ENCODE measurements at regions not wholly inside any gene's neighbourhood (a gene's known extent, or its start where the extent isn't known, plus 50 kb on each side); places are given as distances from the start of the nearest gene placed in this dataset.
A peak's percentile ranks its signal among the peaks of the same experiment; 100 is the strongest.

GRCh38 chr3:63179862-63180522 lies 98.1 kb upstream of the SYNPR start:
- Histone ChIP-seq H3K27ac (peak overlapping the region in 1 of 12 donors; percentile 26), H3K36me3 (no peaks in the 10 kb centered on the region), H3K27me3 (no peaks in the 10 kb centered on the region), H3K4me1 (peaks cover 0 to 5% (median 0%) of the 10 kb centered on the region in 12 donors), H3K9me3 (peaks cover 0 to 6% (median 0%) of the 10 kb centered on the region in 12 donors), H3K4me3 (no peak overlapping the region)
- TF ChIP-seq POLR2A (IDR thresholded peaks at IDR 0.05): no peak
- no peak for TF ChIP-seq CTCF (IDR thresholded peaks at IDR 0.05)
- ATAC-seq (peak; percentile 64 to 90 (median 76)), DNase-seq (no peak)
- 36 to 63% (median 55%) methylated on average over 4 of the region's 4 CpGs for WGBS, 4 donors
- intact Hi-C loops (cut with DNase I): no loop called here

GRCh38 chr3:63192248-63192647 lies 85.9 kb upstream of the SYNPR start:
- Histone ChIP-seq H3K27me3 (no peaks in the 10 kb centered on the region), H3K27ac (no peak overlapping the region), H3K9me3 (no peaks in the 10 kb centered on the region), H3K4me3 (no peak overlapping the region), H3K36me3 (no peaks in the 10 kb centered on the region), H3K4me1 (no peaks in the 10 kb centered on the region)
- DNase-seq (no peak), ATAC-seq (no peak)
- intact Hi-C loops (cut with DNase I): loop anchor here in 9 of 10 donors (2.0 to 10.0 kb wide), 7 partner anchors 315 to 570 kb away; partner anchors contain the start of gene CADPS (in 4 of the 9)
- 65 to 80% (median 70%) methylated on average over 3 of the region's 3 CpGs for WGBS, 4 donors
- TF ChIP-seq CTCF (IDR thresholded peaks at IDR 0.05) (no peak), POLR2A (IDR thresholded peaks at IDR 0.05) (no peak)

GRCh38 chr3:63193647-63194046 lies 84.5 kb upstream of the SYNPR start:
- Histone ChIP-seq H3K27me3 (no peaks in the 10 kb centered on the region), H3K9me3 (no peaks in the 10 kb centered on the region), H3K4me1 (no peaks in the 10 kb centered on the region), H3K4me3 (no peak overlapping the region), H3K36me3 (no peaks in the 10 kb centered on the region), H3K27ac (no peak overlapping the region)
- ATAC-seq (peak in 2 of 4 donors; percentile 22 to 38), DNase-seq (no peak)
- intact Hi-C loops (cut with DNase I): loop anchor here in 9 of 10 donors (2.0 to 10.0 kb wide), 7 partner anchors 316 to 571 kb away; partner anchors contain the start of gene CADPS (in 4 of the 9)
- WGBS, 4 donors: 8 to 20% (median 9%) methylated on average over 3 of the region's 3 CpGs
- TF ChIP-seq POLR2A (IDR thresholded peaks at IDR 0.05) (no peak), CTCF (IDR thresholded peaks at IDR 0.05) (peak in 11 of 12 donors; percentile 23 to 65 (median 48))

- no peaks in the 10 kb centered on the region for H3K4me1 ChIP-seq
- H3K4me3 ChIP-seq: no peak overlapping the region
- no peak overlapping the region for H3K27ac ChIP-seq
- intact Hi-C loops (cut with DNase I): loop anchor here in 5 of 10 donors (5.0 to 10.0 kb wide), 3 partner anchors 325 to 575 kb away; partner anchors contain the start of gene CADPS (in 3 of the 5)
- TF ChIP-seq CTCF (IDR thresholded peaks at IDR 0.05) (no peak), POLR2A (IDR thresholded peaks at IDR 0.05) (no peak)
- no peaks in the 10 kb centered on the region for H3K27me3 ChIP-seq
- DNase-seq (no peak), ATAC-seq (no peak)
- WGBS, 4 donors: 44 to 61% (median 60%) methylated on average over 2 of the region's 2 CpGs
- H3K9me3 ChIP-seq: no peaks in the 10 kb centered on the region
- H3K36me3 ChIP-seq: no peaks in the 10 kb centered on the region
Observed at GRCh38 chr3:63199606-63200005, 78.5 kb upstream of the SYNPR start.

All from heart left ventricle (tissue), 16 donors.